GM18499 (cell line): ENCODE measurements at regions not wholly inside any gene's neighbourhood (a gene's known extent, or its start where the extent isn't known, plus 50 kb on each side); places are given as distances from the start of the nearest gene placed in this dataset.

Source experiments
- ATAC-seq: cut with Tn5 transposase; IDR thresholded peaks from one replicate; pipeline ENCODE4 v1.9.1; 2021; ENCODE audit warnings: moderate number of reproducible peaks; ENCODE audit not compliant: insufficient read depth, unreplicated experiment

- ATAC-seq = no peak
Measured at GRCh38 chr12:46458500-46459102, 86.0 kb upstream of the SLC38A2 start.

DNA sequence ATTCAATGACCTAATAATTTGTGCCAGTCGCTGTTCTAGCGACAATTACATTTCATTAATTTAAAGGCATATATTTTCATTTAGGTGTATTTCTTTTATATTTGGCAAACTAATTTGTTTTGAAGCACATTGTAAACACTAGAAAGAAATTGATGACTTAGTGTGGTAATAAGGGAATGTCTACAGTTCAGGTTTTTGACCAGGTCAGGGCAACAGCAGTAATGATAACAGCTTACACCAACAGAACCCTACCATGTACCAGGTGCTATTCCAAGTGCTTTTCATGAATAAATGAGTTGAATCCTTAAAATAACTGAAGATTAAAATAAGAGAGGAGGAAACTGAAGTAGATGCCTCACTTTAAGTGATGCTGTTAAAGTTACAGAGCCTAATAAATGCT, 85.4 kb upstream of the SLC38A2 start:
- ATAC-seq = no peak

- ATAC-seq = no peak
Measured at GRCh38 chr12:46456356-46457334, 84.1 kb upstream of the SLC38A2 start.

GRCh38 chr12:46455648-46456352, 83.2 kb upstream of the SLC38A2 start:
- no peak for ATAC-seq

GRCh38 chr12:46454981-46455380, 82.4 kb upstream of the SLC38A2 start:
- no peak for ATAC-seq

GRCh38 chr12:46453428-46453827, 80.9 kb upstream of the SLC38A2 start:
- no peak for ATAC-seq

- no peak for ATAC-seq
Measured at GRCh38 chr12:46452776-46453175, 80.2 kb upstream of the SLC38A2 start.

DNA sequence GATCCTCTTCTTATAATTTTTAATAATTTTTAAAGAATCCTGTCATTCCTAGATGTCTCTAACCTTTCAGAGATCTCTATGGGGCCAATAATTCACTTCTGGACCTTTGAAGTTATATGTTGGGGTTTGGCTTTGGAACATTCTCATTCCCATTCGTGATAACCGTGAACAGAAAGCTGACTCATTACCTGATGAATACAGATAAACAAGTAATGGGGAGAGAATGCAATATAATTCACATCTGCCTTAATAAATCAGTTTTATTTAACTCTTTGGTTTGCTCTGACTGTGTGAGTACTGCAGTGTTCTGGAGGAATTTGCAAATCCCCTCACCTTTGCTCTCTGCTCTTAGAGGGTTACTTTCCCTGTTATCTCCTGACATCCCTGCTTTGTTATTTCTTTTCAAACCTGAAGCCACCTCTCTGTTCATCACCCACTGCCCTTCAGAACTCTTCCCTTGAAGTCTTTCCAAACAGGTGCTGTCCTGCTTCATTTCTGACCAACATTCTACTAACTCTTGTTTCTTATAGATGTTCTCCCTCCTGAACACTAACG, 79.6 kb upstream of the SLC38A2 start:
- ATAC-seq = no peak

- ATAC-seq = no peak
Measured at GRCh38 chr12:46451276-46452021, 78.9 kb upstream of the SLC38A2 start.

DNA sequence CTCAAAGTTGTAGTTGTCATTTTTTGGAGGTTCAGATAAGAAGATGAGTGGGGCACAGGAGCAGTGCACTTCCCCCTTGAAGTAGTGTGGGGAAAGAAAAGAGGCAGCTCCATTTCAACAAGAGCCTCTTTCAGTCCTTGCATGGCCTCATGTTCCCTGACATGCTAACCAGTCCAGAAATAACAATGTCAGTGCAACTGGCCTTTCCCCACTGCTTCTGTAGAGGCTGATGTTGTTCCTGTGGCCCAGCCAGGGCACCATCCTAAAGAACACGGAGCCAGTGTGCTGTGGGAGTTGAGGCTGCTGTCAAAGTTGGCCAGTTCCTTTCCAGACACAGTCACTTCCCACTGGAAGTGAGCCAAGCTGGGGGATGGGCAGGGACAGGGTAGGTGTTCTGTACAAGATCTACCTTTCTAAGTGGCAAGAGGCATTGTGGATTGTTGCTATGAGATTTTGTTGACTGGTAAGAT, 77.7 kb upstream of the SLC38A2 start:
- no peak for ATAC-seq

GRCh38 chr12:46449856-46450255, 77.3 kb upstream of the SLC38A2 start:
- ATAC-seq = no peak

- no peak for ATAC-seq
Measured at GRCh38 chr12:46449316-46449715, 76.7 kb upstream of the SLC38A2 start.

DNA sequence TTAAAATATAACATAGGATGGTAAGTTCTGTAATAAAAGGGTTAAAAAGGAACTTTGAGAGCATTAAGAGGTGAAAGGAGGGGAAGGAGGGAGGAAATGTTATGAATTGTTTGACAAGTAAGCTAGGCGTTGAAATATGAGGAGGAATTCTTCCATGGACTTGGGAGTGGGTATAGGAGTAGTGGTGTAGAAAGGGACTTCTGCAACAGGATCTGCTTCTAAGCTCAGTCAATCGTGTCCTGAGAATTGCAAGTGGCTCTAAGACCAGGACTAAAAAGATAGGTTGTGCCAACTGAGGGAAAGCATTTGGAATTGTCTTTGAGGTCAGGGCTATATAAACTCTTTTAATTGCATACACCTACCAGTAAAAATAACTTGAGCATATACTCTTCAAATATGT, 74.1 kb upstream of the SLC38A2 start:
- ATAC-seq = no peak

GRCh38 chr12:46445551-46446235, 73.1 kb upstream of the SLC38A2 start:
- ATAC-seq = no peak

DNA sequence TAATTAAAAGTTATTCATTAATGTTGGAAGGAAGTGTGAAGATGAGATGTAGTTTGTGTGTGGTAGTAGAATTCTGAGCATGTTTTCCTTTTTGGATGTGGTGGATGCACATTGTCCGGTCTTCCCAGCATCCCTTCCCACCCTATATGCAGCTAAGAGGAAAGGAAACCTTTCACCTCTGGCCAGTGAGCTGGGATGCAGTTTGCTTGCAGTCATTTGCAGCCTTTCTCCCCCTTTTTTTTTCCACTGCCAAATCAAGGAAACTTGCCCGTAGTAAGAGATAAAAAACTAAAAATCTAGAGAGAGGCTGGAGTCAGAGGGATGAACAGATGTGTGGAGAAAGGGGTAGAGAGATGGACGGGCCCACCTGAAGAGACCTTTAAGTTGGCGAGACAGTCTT, 72.5 kb upstream of the SLC38A2 start:
- ATAC-seq = no peak

- ATAC-seq = no peak
Measured at GRCh38 chr12:46443594-46444263, 71.2 kb upstream of the SLC38A2 start.

- ATAC-seq = no peak
Measured at GRCh38 chr12:46442738-46443137, 70.2 kb upstream of the SLC38A2 start.

GRCh38 chr12:46442239-46442638, 69.7 kb upstream of the SLC38A2 start:
- no peak for ATAC-seq
